ENCODE measurements at regions not wholly inside any gene's neighbourhood (a gene's known extent, or its start where the extent isn't known, plus 50 kb on each side); places are given as distances from the start of the nearest gene placed in this dataset.

GRCh38 chr3:182738583-182739411, 54.5 kb upstream of the ATP11B start:
- no peak overlapping the region for H3K9ac ChIP-seq (ENCODE audit: low read length in 3 of 3)
- peak in 2 of 5 donors; percentile 42 to 54 for DNase-seq
- FAIRE-seq = no peak
- no peaks in the 10 kb centered on the region for H3K27me3 ChIP-seq (ENCODE audit: control insufficient read depth, insufficient read depth, low read length)
- no peak overlapping the region for H3K4me3 ChIP-seq (ENCODE audit: low read length in 3 of 3)
- intact Hi-C loops (cut with DNase I) = no loop called here
- H3K9me3 ChIP-seq (ENCODE audit: control insufficient read depth in 2 of 3, insufficient read depth in 1 of 3, low read length in 3 of 3) = no peaks in the 10 kb centered on the region
- H3K27ac ChIP-seq (ENCODE audit: low read depth in 2 of 2, low read length in 2 of 2) = no peak overlapping the region
- no peak for TF ChIP-seq CTCF (IDR thresholded peaks at IDR 0.05; ENCODE audit: borderline replicate concordance, extremely low read depth, insufficient read depth)
- peaks cover 0 to 6% (median 0%) of the 10 kb centered on the region in 3 donors for H3K4me1 ChIP-seq (ENCODE audit: control insufficient read depth in 2 of 3, insufficient read depth in 2 of 3, low read depth in 1 of 3, low read length in 3 of 3)
- H3K36me3 ChIP-seq (ENCODE audit: control insufficient read depth in 2 of 3, insufficient read depth in 3 of 3, low read length in 3 of 3) = no peaks in the 10 kb centered on the region

- DNase-seq = peak in 3 of 5 donors; percentile 58 to 86 (median 84)
- no peaks in the 10 kb centered on the region for H3K36me3 ChIP-seq (ENCODE audit: control insufficient read depth in 2 of 3, insufficient read depth in 3 of 3, low read length in 3 of 3)
- H3K27me3 ChIP-seq (ENCODE audit: control insufficient read depth, insufficient read depth, low read length) = no peaks in the 10 kb centered on the region
- no peak overlapping the region for H3K4me3 ChIP-seq (ENCODE audit: low read length in 3 of 3)
- intact Hi-C loops (cut with DNase I) = no loop called here
- H3K27ac ChIP-seq (ENCODE audit: low read depth in 2 of 2, low read length in 2 of 2) = no peak overlapping the region
- TF ChIP-seq CTCF (IDR thresholded peaks at IDR 0.05; ENCODE audit: borderline replicate concordance, extremely low read depth, insufficient read depth) = no peak
- H3K9ac ChIP-seq (ENCODE audit: low read length in 3 of 3) = no peak overlapping the region
- no peaks in the 10 kb centered on the region for H3K9me3 ChIP-seq (ENCODE audit: control insufficient read depth in 2 of 3, insufficient read depth in 1 of 3, low read length in 3 of 3)
- no peak for FAIRE-seq
- H3K4me1 ChIP-seq (ENCODE audit: control insufficient read depth in 2 of 3, insufficient read depth in 2 of 3, low read depth in 1 of 3, low read length in 3 of 3) = peaks cover 0 to 6% (median 0%) of the 10 kb centered on the region in 3 donors
Observed at GRCh38 chr3:182739619-182740018, 53.7 kb upstream of the ATP11B start.

- Histone ChIP-seq H3K4me3 (ENCODE audit: low read length in 3 of 3) (no peak overlapping the region), H3K9me3 (ENCODE audit: control insufficient read depth in 2 of 3, insufficient read depth in 1 of 3, low read length in 3 of 3) (no peaks in the 10 kb centered on the region), H3K27ac (ENCODE audit: low read depth in 2 of 2, low read length in 2 of 2) (no peak overlapping the region), H3K4me1 (ENCODE audit: control insufficient read depth in 2 of 3, insufficient read depth in 2 of 3, low read depth in 1 of 3, low read length in 3 of 3) (peaks cover 0 to 6% (median 0%) of the 10 kb centered on the region in 3 donors), H3K27me3 (ENCODE audit: control insufficient read depth, insufficient read depth, low read length) (no peaks in the 10 kb centered on the region), H3K36me3 (ENCODE audit: control insufficient read depth in 2 of 3, insufficient read depth in 3 of 3, low read length in 3 of 3) (no peaks in the 10 kb centered on the region), H3K9ac (ENCODE audit: low read length in 3 of 3) (no peak overlapping the region)
- intact Hi-C loops (cut with DNase I) = no loop called here
- TF ChIP-seq CTCF (IDR thresholded peaks at IDR 0.05; ENCODE audit: borderline replicate concordance, extremely low read depth, insufficient read depth) = no peak
- DNase-seq = peak in 4 of 5 donors; percentile 58 to 83 (median 76)
- FAIRE-seq = no peak
Observed at GRCh38 chr3:182740710-182741109, 52.6 kb upstream of the ATP11B start.

Measured in kidney (tissue), 13 donors.